Hypothalamus (tissue), 51 donors: ENCODE measurements at regions not wholly inside any gene's neighbourhood (a gene's known extent, or its start where the extent isn't known, plus 50 kb on each side); places are given as distances from the start of the nearest gene placed in this dataset.

Source experiments
- DNase-seq, 51 donors: peaks; one replicate each; lab custom pipeline; 2025; lab: John Stamatoyannopoulos, UW

DNA sequence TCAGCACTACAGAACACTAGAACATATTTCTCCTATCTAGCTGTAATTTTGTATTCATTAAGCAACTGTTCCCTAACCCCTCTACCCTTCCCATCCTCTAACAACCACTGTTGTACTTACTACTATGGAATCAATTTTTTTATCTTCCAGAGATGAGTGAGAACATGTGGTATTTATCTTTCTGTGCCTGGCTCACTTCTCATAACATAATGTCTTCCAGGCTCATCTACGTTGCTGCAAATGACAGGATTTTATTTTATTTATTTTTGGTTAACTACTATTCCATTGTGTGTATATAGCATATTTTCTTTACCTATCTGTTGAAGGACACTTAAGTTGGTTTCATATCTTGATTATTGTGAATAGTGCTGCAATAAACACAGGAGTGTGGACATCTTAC, 200.9 kb upstream of the CHRM2 start:
- no peak for DNase-seq

DNA sequence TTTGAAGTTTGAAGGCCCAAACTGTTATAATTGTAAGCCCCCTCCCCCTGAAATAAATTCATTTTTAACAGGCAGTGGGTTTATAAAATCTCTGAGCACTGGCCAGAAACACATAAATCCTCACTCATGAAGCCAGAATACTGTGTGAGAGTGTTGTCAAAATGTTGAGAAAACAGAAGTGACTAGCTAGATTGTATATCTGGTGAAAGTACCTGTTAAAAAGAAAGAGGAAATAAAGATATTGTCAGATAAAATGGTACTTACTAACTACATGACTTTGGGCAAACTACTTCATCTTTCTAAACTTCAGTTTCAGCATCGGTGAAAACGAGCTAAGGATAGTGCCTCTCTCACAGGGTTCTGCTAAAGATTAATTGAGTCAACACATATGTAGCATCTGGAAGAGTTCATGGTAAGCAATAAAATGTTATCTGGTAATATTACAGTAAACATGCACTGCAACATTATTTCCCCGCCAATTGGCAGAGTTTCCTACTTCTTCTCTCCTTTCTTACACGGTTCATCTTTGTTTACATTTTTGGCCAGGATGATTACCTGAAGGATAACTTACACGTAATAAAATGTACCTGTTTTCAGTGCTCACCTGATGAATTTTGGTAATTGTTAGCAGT, 202.5 kb upstream of the CHRM2 start:
- DNase-seq = no peak

DNA sequence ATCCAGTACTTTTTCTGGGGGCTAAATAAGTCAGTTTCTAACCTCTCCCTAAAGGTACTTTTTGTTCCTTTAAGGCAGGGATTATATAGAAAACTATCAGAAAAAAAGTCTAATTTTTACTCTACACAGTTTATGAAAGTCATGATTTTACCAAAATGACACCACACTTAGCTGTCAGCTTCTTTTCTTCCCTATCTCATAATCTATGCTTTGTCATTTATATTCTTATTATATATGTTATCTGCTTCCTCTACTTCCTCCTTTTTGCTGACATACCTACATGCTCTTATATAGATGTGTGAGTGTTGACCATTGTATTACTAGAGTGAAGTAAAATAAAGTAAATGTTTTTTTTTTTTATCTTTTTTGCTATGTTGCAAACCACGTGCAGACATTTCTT, 203.9 kb upstream of the CHRM2 start:
- DNase-seq = no peak

GRCh38 chr7:136657482-136657921, 210.9 kb upstream of the CHRM2 start:
- DNase-seq = no peak

DNA sequence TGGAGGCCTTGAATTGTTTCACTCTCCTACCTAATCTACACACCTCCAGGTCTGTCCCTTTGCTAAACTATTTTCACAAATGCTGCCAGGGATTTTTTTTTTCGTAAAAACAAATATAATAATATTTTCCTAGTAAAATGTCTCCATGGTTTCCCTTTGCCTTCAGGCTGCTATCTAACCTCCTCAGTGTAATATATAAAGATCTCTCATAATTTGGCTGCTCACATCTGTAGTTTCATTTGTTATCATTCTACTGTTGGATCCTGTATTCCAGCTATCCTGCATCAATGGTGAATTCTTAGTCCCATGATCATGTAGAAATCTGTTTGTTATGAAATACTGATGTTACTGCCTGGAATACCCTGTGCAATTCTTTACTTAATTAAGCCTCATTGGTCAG, 211.9 kb upstream of the CHRM2 start:
- DNase-seq = no peak

DNA sequence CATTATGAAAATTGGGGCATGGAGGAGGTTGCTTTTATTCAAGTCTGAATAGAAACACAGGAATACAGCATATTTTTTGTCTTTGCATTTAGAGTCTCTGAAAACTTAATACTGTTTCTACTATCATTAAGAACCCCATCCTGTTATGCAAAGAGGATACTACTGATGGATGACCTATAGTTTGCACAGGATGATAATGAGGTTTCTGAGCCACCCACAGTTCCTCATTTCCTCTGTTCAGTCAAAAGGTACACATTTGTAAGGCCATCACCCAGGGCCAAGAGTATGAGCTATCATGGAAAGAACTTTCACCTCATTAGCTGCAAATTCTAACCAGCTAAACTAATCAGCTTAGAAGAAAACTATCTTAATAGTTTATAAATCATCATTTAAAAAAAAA, 213.0 kb upstream of the CHRM2 start:
- DNase-seq = no peak

DNA sequence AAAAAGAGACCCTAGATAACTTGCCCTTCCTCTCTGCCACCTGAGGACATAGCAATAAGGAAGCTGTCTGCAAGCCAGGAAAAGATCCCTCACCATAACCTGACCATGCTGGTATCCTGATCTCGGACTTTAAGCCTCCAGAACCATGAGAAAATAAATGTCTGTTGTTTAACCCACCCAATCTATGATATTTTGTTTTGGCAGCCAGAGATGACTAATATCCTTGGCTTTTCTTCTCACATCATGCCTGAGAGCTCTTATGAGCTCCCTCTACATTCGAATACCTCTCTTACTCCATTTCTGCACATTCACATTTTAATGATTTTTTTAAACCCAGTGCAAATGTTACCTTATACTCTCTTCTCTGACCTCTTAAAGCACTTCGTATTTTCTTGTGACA, 214.0 kb upstream of the CHRM2 start:
- DNase-seq = no peak

GRCh38 chr7:136652635-136653370, 215.6 kb upstream of the CHRM2 start:
- DNase-seq = no peak

GRCh38 chr7:136640977-136641376, 227.5 kb upstream of the CHRM2 start:
- peak in 1 of 51 donors; percentile 2 for DNase-seq

- peak in 1 of 51 donors; percentile 1 for DNase-seq
Observed at GRCh38 chr7:136637813-136638212, 230.6 kb upstream of the CHRM2 start.

DNA sequence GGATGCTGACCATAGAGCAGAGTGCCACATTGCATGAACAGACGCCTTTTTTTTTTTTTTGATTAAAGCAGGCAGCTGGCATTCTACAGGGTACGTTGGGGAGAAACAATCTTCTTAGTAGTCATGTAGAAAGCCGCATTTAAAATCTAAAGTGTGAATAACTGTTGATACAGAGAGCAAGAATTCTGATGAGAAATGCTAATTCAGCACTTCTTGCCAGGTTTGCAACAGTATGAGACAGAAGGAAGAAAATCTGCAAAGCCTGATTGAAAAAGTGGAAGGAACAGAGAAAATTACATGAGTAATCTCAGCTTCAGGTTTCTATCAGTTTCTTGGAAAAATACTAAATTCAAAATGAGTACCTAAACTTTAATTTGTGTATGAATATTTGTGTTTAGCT, 232.7 kb upstream of the CHRM2 start:
- DNase-seq = no peak

- no peak for DNase-seq
Observed at GRCh38 chr7:136618818-136619217, 249.6 kb upstream of the CHRM2 start.

DNA sequence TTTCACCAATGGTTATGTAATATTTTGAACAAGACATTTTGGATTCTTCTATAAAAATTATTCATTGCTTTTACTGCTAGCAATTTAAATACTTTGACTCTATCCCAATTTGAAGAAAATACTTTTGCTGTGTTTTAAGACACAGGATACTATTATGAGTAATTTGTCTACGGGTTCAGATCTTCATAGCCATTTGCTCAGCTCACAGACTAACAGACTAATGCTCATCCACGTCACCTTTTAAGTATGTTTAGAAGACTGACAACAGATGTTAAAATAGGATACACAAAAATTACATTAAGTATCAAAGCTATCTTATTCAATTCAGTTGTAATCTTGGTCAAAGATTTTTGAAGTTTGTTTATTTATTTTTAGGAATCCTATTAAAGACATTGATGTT, 251.3 kb upstream of the CHRM2 start:
- DNase-seq = no peak

DNA sequence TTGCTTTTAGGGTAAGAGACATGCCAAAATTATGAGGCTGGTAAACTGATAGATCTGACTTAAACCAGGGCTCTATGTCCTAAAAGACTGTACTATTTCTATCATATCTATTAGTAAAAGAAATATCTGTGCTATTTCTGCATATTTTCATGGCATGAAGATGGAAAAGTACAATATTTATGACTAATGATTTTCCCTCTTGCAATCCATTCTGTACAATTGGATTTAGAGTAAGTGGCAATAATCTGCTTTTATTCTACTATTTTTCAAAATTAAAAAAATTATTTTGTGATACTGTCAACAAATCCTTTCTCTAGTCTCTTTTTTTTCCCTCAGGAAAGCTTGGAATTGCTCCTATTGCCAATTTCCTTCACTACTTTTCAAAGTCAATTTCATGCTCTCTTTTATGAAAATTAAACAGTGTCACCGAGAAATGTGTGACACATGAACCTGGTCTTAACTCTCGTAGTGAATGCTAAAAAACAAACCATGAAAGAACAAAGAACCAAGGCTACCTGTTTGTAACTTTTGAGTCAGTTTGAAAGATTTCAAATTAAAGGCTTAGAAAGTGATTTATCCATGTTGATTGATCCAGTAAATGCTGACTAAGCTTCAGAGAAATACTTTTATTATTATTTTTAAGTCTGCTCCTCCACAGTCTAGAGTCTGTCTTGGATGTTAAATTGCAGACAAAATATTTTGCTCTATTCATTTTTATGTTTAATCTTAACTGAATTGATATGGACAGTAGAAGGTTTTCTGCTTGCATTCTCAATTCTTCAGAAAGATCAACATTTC, 262.7 kb upstream of the CHRM2 start:
- DNase-seq = no peak

GRCh38 chr7:136601772-136602171, 266.7 kb upstream of the CHRM2 start:
- DNase-seq = no peak

- no peak for DNase-seq
Observed at GRCh38 chr7:136600475-136600874, 268.0 kb upstream of the CHRM2 start.

- DNase-seq = no peak
Observed at GRCh38 chr7:136594739-136595144, 273.7 kb upstream of the CHRM2 start.

- no peak for DNase-seq
Observed at GRCh38 chr7:136588216-136588615, 280.2 kb upstream of the CHRM2 start.

DNA sequence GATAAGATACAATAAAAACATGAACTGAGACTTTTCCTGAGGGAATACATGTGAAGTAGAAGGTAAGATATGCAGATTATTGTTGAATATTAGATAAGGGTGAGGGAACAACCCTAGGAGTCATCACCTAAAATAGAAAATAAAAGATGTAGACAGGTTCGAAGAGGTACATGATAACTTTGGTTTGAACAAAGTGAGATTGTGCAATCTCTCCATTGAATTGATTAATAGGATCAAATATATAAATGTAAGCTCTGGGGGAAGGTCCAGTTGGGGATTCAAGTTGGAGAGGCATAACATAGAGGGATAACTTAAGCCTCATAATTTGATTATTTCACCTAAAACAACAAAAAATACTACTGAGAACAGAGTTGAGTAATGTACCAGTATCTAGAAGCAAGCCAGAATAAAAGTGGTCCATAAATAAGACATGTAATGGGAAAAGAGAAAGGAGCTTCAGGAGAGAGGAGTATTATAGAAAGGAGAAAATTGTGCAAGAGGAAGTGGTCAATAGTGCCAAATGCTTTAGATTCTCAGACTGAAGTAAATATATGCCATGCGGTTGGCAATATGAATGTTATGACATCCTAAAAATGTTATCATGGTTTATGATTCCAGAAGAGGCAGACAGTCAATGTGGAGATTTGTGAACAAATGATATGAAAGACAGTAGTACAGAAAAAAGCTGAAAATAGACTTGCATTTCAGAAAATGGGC, 282.3 kb upstream of the CHRM2 start:
- DNase-seq = no peak

- no peak for DNase-seq
Observed at GRCh38 chr7:136566491-136566890, 302.0 kb upstream of the CHRM2 start.

GRCh38 chr7:136555933-136556332, 312.5 kb upstream of the CHRM2 start:
- no peak for DNase-seq
